ENCODE measurements at regions not wholly inside any gene's neighbourhood (a gene's known extent, or its start where the extent isn't known, plus 50 kb on each side); places are given as distances from the start of the nearest gene placed in this dataset.
"Not testable (repeated sequence)": the region's sequence is repeated elsewhere in the genome, so short reads cannot be mapped to it uniquely, and the experiment has no call there.

DNA sequence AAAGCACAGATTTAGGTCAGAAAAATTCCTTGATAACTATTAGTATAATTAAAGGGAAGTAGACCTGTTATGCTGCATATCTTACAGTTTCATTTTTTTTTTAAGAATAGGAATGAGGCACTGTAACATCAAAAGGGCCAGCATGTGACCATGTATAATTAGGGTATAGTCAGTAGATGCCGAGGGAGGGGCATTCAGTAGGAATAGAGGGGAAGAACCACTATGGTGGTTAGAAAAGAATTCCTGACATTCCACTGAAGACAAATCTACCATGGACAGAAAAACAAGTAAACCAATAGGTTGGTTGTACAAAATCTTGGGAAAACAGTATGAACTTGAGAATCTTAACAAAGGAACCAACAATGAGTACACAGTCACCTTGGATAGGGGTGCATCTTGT, 78.4 kb upstream of the CCDC179 start:
- no peak overlapping the region for H3K4me3 ChIP-seq (ENCODE audit: low read depth, low read length)
- no peak for TF ChIP-seq CTCF (IDR thresholded peaks at IDR 0.05; ENCODE audit: low read depth, low read length)

- not testable (repeated sequence) for H3K4me3 ChIP-seq (ENCODE audit: low read depth, low read length)
Observed at GRCh38 chr11:22941544-22941943, 81.3 kb upstream of the CCDC179 start.

DNA sequence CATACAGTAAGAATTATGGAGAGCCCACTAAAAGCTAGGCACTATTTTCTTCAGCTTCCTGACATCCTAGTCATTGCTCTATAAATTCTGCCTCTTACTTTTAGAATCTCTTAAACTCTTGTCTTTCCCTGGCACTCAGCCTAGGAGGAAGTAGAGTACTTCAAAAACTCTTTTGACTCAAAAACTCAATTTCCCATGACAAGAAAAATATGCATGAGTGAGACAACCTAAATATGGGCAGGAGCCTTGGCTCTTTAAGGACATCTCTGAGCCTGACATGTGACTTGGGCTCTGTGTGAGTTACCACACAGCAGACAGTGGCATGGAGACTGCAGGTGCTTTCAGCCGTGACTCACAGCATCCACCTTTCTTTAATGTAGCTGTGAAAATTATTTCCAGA, 97.5 kb upstream of the CCDC179 start:
- no peak overlapping the region for H3K4me3 ChIP-seq (ENCODE audit: low read depth, low read length)
- no peak for TF ChIP-seq CTCF (IDR thresholded peaks at IDR 0.05; ENCODE audit: low read depth, low read length)

- TF ChIP-seq CTCF (IDR thresholded peaks at IDR 0.05; ENCODE audit: low read depth, low read length): no peak
- no peak overlapping the region for H3K4me3 ChIP-seq (ENCODE audit: low read depth, low read length)
Observed at GRCh38 chr11:22974251-22974650, 114.0 kb upstream of the CCDC179 start.

GRCh38 chr11:22976146-22976545, 115.9 kb upstream of the CCDC179 start:
- TF ChIP-seq CTCF (IDR thresholded peaks at IDR 0.05; ENCODE audit: low read depth, low read length): no peak
- no peak overlapping the region for H3K4me3 ChIP-seq (ENCODE audit: low read depth, low read length)

- no peak for TF ChIP-seq CTCF (IDR thresholded peaks at IDR 0.05; ENCODE audit: low read depth, low read length)
- H3K4me3 ChIP-seq (ENCODE audit: low read depth, low read length): no peak overlapping the region
Observed at GRCh38 chr11:22982903-22983302, 122.6 kb upstream of the CCDC179 start.

GRCh38 chr11:22984045-22984444, 123.8 kb upstream of the CCDC179 start:
- H3K4me3 ChIP-seq (ENCODE audit: low read depth, low read length): no peak overlapping the region
- no peak for TF ChIP-seq CTCF (IDR thresholded peaks at IDR 0.05; ENCODE audit: low read depth, low read length)

GRCh38 chr11:22989371-22989770, 129.1 kb upstream of the CCDC179 start:
- TF ChIP-seq CTCF (IDR thresholded peaks at IDR 0.05; ENCODE audit: low read depth, low read length): no peak
- no peak overlapping the region for H3K4me3 ChIP-seq (ENCODE audit: low read depth, low read length)
